ENCODE measurements at regions not wholly inside any gene's neighbourhood (a gene's known extent, or its start where the extent isn't known, plus 50 kb on each side); places are given as distances from the start of the nearest gene placed in this dataset.

DNA sequence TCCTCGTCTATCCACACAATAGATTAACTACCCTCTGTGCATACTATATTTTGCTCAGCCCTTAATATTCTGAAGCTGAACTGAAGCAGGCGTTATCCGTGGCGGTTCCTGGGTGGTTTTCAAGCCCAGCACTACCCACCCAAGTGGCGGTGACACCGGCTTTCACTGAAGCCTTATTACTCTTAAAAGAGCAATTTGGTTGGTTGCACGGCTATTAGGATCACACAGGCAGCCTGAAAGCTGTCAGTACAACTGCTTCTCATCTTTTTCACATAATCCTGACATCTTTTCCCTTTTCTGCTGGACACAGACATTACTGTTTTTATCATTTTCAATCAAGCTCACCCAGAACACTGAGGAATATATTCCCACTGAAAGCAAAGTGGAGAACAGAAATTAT, 525.3 kb upstream of the ZNF717 start:
- TF ChIP-seq SIN3A (IDR thresholded peaks at IDR 0.05; ENCODE audit: borderline replicate concordance, low read depth, low read length): no peak
- TF ChIP-seq NRF1 (IDR thresholded peaks at IDR 0.05; ENCODE audit: low read depth, low read length): no peak
- TF ChIP-seq POLR2AphosphoS5 (IDR thresholded peaks at IDR 0.05; ENCODE audit: low read depth, low read length): no peak
- TF ChIP-seq, protein P1, sequence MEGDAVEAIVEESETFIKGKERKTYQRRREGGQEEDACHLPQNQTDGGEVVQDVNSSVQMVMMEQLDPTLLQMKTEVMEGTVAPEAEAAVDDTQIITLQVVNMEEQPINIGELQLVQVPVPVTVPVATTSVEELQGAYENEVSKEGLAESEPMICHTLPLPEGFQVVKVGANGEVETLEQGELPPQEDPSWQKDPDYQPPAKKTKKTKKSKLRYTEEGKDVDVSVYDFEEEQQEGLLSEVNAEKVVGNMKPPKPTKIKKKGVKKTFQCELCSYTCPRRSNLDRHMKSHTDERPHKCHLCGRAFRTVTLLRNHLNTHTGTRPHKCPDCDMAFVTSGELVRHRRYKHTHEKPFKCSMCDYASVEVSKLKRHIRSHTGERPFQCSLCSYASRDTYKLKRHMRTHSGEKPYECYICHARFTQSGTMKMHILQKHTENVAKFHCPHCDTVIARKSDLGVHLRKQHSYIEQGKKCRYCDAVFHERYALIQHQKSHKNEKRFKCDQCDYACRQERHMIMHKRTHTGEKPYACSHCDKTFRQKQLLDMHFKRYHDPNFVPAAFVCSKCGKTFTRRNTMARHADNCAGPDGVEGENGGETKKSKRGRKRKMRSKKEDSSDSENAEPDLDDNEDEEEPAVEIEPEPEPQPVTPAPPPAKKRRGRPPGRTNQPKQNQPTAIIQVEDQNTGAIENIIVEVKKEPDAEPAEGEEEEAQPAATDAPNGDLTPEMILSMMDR (IDR thresholded peaks at IDR 0.05): no peak
- no peak for TF ChIP-seq FOXJ3 (CRISPR knock-in tag; IDR thresholded peaks at IDR 0.05)
- TF ChIP-seq TAF1 (IDR thresholded peaks at IDR 0.05; ENCODE audit: borderline replicate concordance, low read depth, low read length): no peak
- TF ChIP-seq YY1 (IDR thresholded peaks at IDR 0.05; ENCODE audit: low read depth): no peak
- TF ChIP-seq, protein P2, sequence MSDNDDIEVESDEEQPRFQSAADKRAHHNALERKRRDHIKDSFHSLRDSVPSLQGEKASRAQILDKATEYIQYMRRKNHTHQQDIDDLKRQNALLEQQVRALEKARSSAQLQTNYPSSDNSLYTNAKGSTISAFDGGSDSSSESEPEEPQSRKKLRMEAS (IDR thresholded peaks at IDR 0.05; ENCODE audit: low read depth): no peak
- no peak for TF ChIP-seq CHD2 (IDR thresholded peaks at IDR 0.05; ENCODE audit: low read length, partially characterized antibody)
- no peak for TF ChIP-seq FOXM1 (IDR thresholded peaks at IDR 0.05; ENCODE audit: low read depth)
